Panc1 (cell line): ENCODE measurements at regions not wholly inside any gene's neighbourhood (a gene's known extent, or its start where the extent isn't known, plus 50 kb on each side); places are given as distances from the start of the nearest gene placed in this dataset.

Experiments used
- ATAC-seq: fragments of 200-7000 bp; cut with Tn5 transposase; 2 replicates; pipeline ENCODE4 v1.9.1; 2020; ENCODE audit warnings: mild to moderate bottlenecking, moderate library complexity
- BruUV-seq: library from RNA; stranded (reverse); fragments of 400-500 nt; replicated peaks from 2 replicates; lab custom pipeline; 2021; lab: Mats Ljungman, UMichigan
- CTCF ChIA-PET: fragments of 300-600 bp; sonication (Branson Sonifier 250); formaldehyde crosslinking; loops from one replicate; lab custom pipeline; 2022; ENCODE audit warnings: antibody characterized with exemption; lab: Charles Lee
- POLR2A ChIA-PET: fragments of 300-600 bp; sonication (Branson Sonifier 250); formaldehyde crosslinking; loops from one replicate; lab custom pipeline; 2022; ENCODE audit warnings: antibody characterized with exemption; lab: Charles Lee
- DNase-seq: peaks from one replicate; pipeline ENCODE4 v3.0.0-alpha.2; 2010; ENCODE audit warnings: low read depth, low spot score
- H3K27ac ChIP-seq: 2 replicates; pipeline ENCODE4 v1.5.1; 2011; ENCODE audit warnings: mild to moderate bottlenecking, low read length, inconsistent platforms
- H3K27me3 ChIP-seq: fragments of 200-500 bp; sonication (Bioruptor generic); 2 replicates; pipeline ENCODE4 v1.6.0; 2014; ENCODE audit warnings: low read length, inconsistent platforms; ENCODE audit not compliant: control insufficient read depth, insufficient read depth
- H3K36me3 ChIP-seq: fragments of 200-500 bp; sonication (Bioruptor generic); 2 replicates; pipeline ENCODE4 v1.5.1; 2014; ENCODE audit warnings: inconsistent platforms, mild to moderate bottlenecking, low read length, moderate library complexity; ENCODE audit not compliant: control insufficient read depth, insufficient read depth
- H3K4me1 ChIP-seq: 2 replicates; pipeline ENCODE4 v1.5.1; 2011; ENCODE audit warnings: inconsistent platforms, mild to moderate bottlenecking, low read length, moderate library complexity; ENCODE audit not compliant: control insufficient read depth, insufficient read depth
- H3K4me3 ChIP-seq, 2 experiments: 2 replicates each; pipeline ENCODE4 v1.5.1; 2011 to 2012; ENCODE audit warnings: low read depth in 2 of 2, low read length in 2 of 2, mild to moderate bottlenecking in 2 of 2, inconsistent platforms in 1 of 2, moderate library complexity in 1 of 2
- H3K9me3 ChIP-seq: fragments of 200-500 bp; sonication (Bioruptor generic); 2 replicates; pipeline ENCODE4 v1.5.1; 2014; ENCODE audit warnings: low read depth, mild to moderate bottlenecking, inconsistent platforms, low read length, moderate library complexity; ENCODE audit not compliant: control insufficient read depth, insufficient read depth
- CTCF ChIP-seq: fragments of 450-650 bp; IDR thresholded peaks from 2 replicates; pipeline ENCODE4 v1.5.1; 2017; ENCODE audit warnings: mild to moderate bottlenecking
- POLR2AphosphoS5 ChIP-seq: IDR thresholded peaks from 2 replicates; pipeline ENCODE4 v1.6.1; 2012; ENCODE audit warnings: mild to moderate bottlenecking, low read depth, low read length, moderate library complexity
- REST ChIP-seq, 2 experiments: IDR thresholded peaks; 2 replicates each; pipeline ENCODE4 v1.6.1; 2011 to 2012; ENCODE audit warnings: low read depth in 2 of 2, control low read depth in 1 of 2, low read length in 1 of 2, mild to moderate bottlenecking in 1 of 2, moderate library complexity in 1 of 2; ENCODE audit not compliant: insufficient read depth in 1 of 2
- SIN3A ChIP-seq: IDR thresholded peaks from 2 replicates; pipeline ENCODE4 v1.6.1; 2012; ENCODE audit warnings: low read depth, mild to moderate bottlenecking, low read length, moderate library complexity, borderline replicate concordance; ENCODE audit not compliant: insufficient read depth
- TCF7L2 ChIP-seq: IDR thresholded peaks from 2 replicates; pipeline ENCODE4 v1.6.1; 2011; ENCODE audit warnings: mild to moderate bottlenecking, low read depth, low read length, inconsistent platforms
- in situ Hi-C: cut with HindIII; loops from 2 replicates; pipeline ENCODE4 v1.10.0; 2016; ENCODE audit warnings: low sequenced_read_pairs, low pct_unique_long_range_greater_than_20kb
- intact Hi-C: fragments of 100-400 bp; cut with micrococcal nuclease; formaldehyde crosslinking; loops from one replicate; pipeline ENCODE4 v1.10.0; 2022; ENCODE audit not compliant: unreplicated experiment

GRCh38 chr7:82757-83155 lies 109.6 kb upstream of the FAM20C start:
- no peak for ATAC-seq
- no peaks in the 10 kb centered on the region for H3K36me3 ChIP-seq
- no TSS peak for BruUV-seq
- H3K4me1 ChIP-seq: no peaks in the 10 kb centered on the region
- TF ChIP-seq CTCF (no peak), SIN3A (no peak), TCF7L2 (no peak), POLR2AphosphoS5 (no peak), REST (IDR thresholded peaks at IDR 0.05; ENCODE audit: insufficient read depth in 1 of 2, low read depth in 2 of 2, low read length in 1 of 2) (no peak)
- no peak overlapping the region for H3K4me3 ChIP-seq
- H3K27ac ChIP-seq: no peak overlapping the region
- DNase-seq: no peak
- no peaks in the 10 kb centered on the region for H3K9me3 ChIP-seq
- no peaks in the 10 kb centered on the region; the same call in 1 of the 2 replicates for H3K27me3 ChIP-seq
- in situ Hi-C loops: no loop called here
- intact Hi-C loops: no loop called here
- ChIA-PET CTCF (no interaction called here), POLR2A (no interaction called here)

- TF ChIP-seq POLR2AphosphoS5 (no peak), SIN3A (no peak), TCF7L2 (no peak), CTCF (no peak), REST (IDR thresholded peaks at IDR 0.05; ENCODE audit: insufficient read depth in 1 of 2, low read depth in 2 of 2, low read length in 1 of 2) (no peak)
- in situ Hi-C loops (no loop called here), intact Hi-C loops (no loop called here)
- DNase-seq: no peak
- Histone ChIP-seq H3K36me3 (no peaks in the 10 kb centered on the region), H3K4me1 (no peaks in the 10 kb centered on the region), H3K9me3 (no peaks in the 10 kb centered on the region), H3K4me3 (no peak overlapping the region), H3K27ac (no peak overlapping the region), H3K27me3 (no peaks in the 10 kb centered on the region; the same call in 1 of the 2 replicates)
- ChIA-PET CTCF (no interaction called here), POLR2A (no interaction called here)
- no peak for ATAC-seq
- BruUV-seq: no TSS peak
Observed at GRCh38 chr7:83441-83840, 108.9 kb upstream of the FAM20C start.
